22Rv1 (cell line): ENCODE measurements at regions not wholly inside any gene's neighbourhood (a gene's known extent, or its start where the extent isn't known, plus 50 kb on each side); places are given as distances from the start of the nearest gene placed in this dataset.

Experiments used
- CTCF ChIP-seq: fragments of 450-650 bp; IDR thresholded peaks from 2 replicates; pipeline ENCODE4 v1.5.1; 2017; ENCODE audit warnings: mild to moderate bottlenecking
- ZFX ChIP-seq: fragments of 450-650 bp; IDR thresholded peaks from 2 replicates; pipeline ENCODE4 v1.6.1; 2017; ENCODE audit warnings: antibody characterized with exemption, borderline replicate concordance

GRCh38 chr11:19480540-19480939, 232.1 kb upstream of the NAV2 start:
- TF ChIP-seq CTCF: no peak
- TF ChIP-seq ZFX: no peak
